HEK293T (cell line): ENCODE measurements at regions not wholly inside any gene's neighbourhood (a gene's known extent, or its start where the extent isn't known, plus 50 kb on each side); places are given as distances from the start of the nearest gene placed in this dataset.

Experiments
- CTCF ChIA-PET: fragments of 350-600 bp; formaldehyde crosslinking; extraction: SDS; loops from one replicate; lab custom pipeline; 2021; ENCODE audit warnings: antibody characterized with exemption, inconsistent platforms; lab: Yijun Ruan, JAX
- POLR2A ChIA-PET: fragments of 350-600 bp; formaldehyde crosslinking; extraction: SDS; loops from one replicate; lab custom pipeline; 2020; ENCODE audit warnings: antibody characterized with exemption, inconsistent platforms; lab: Yijun Ruan, JAX
- DNase-seq: peaks from one replicate; pipeline ENCODE4 v3.0.0; 2012; ENCODE audit warnings: mixed read lengths; ENCODE audit errors: extremely low spot score
- ARNT ChIP-seq: fragments of 450-650 bp; IDR thresholded peaks from 2 replicates; pipeline ENCODE4 v1.6.1; 2017; ENCODE audit warnings: mild to moderate bottlenecking
- BHLHE40 ChIP-seq: fragments of 450-650 bp; IDR thresholded peaks from 2 replicates; pipeline ENCODE4 v1.6.1; 2016; ENCODE audit warnings: mild to moderate bottlenecking, moderate library complexity, borderline replicate concordance
- CTBP1 ChIP-seq: fragments of 450-650 bp; IDR thresholded peaks from 2 replicates; pipeline ENCODE4 v1.6.1; 2016; ENCODE audit warnings: borderline replicate concordance
- ELF4 ChIP-seq: fragments of 450-650 bp; IDR thresholded peaks from 2 replicates; pipeline ENCODE4 v1.6.1; 2017; ENCODE audit warnings: antibody characterized with exemption
- FOXA1 ChIP-seq: fragments of 450-650 bp; IDR thresholded peaks from 2 replicates; pipeline ENCODE4 v1.6.1; 2016; ENCODE audit warnings: mild to moderate bottlenecking
- FOXK2 ChIP-seq: fragments of 450-650 bp; IDR thresholded peaks from 2 replicates; pipeline ENCODE4 v1.6.1; 2016; ENCODE audit warnings: mild to moderate bottlenecking
- FOXM1 ChIP-seq: fragments of 450-650 bp; IDR thresholded peaks from 2 replicates; pipeline ENCODE4 v1.6.1; 2017; ENCODE audit warnings: mild to moderate bottlenecking, borderline replicate concordance
- HDGF ChIP-seq: fragments of 450-650 bp; IDR thresholded peaks from 2 replicates; pipeline ENCODE4 v1.6.1; 2017; ENCODE audit warnings: antibody characterized with exemption, borderline replicate concordance
- L3MBTL2 ChIP-seq: fragments of 450-650 bp; conservative IDR thresholded peaks from 2 replicates; pipeline ENCODE4 v1.6.1; 2016; ENCODE audit warnings: mild to moderate bottlenecking
- LEF1 ChIP-seq: fragments of 450-650 bp; IDR thresholded peaks from 2 replicates; pipeline ENCODE4 v1.6.1; 2017; ENCODE audit warnings: mild to moderate bottlenecking, borderline replicate concordance
- NFRKB ChIP-seq: fragments of 450-650 bp; IDR thresholded peaks from 2 replicates; pipeline ENCODE4 v1.6.1; 2016; ENCODE audit warnings: mild to moderate bottlenecking, moderate library complexity
- PKNOX1 ChIP-seq: fragments of 450-650 bp; IDR thresholded peaks from 2 replicates; pipeline ENCODE4 v1.6.1; 2016
- SP1 ChIP-seq: fragments of 450-650 bp; IDR thresholded peaks from 2 replicates; pipeline ENCODE4 v1.6.1; 2017
- SUZ12 ChIP-seq: fragments of 450-650 bp; IDR thresholded peaks from 2 replicates; pipeline ENCODE4 v1.6.1; 2016; ENCODE audit warnings: mild to moderate bottlenecking
- TARDBP ChIP-seq: fragments of 450-650 bp; IDR thresholded peaks from 2 replicates; pipeline ENCODE4 v1.6.1; 2016
- ZNF384 ChIP-seq: fragments of 450-650 bp; IDR thresholded peaks from 2 replicates; pipeline ENCODE4 v1.6.1; 2016

GRCh38 chr18:57973889-57974288 is 70.1 kb upstream of the NEDD4L start:
- ChIA-PET POLR2A (no interaction called here), CTCF (no interaction called here)
- TF ChIP-seq SUZ12: no peak
- TF ChIP-seq ZNF384: no peak
- TF ChIP-seq SP1: no peak
- no peak for TF ChIP-seq NFRKB
- TF ChIP-seq BHLHE40: no peak
- no peak for TF ChIP-seq FOXK2
- no peak for TF ChIP-seq ARNT
- TF ChIP-seq CTBP1: no peak
- TF ChIP-seq TARDBP: no peak
- no peak for TF ChIP-seq PKNOX1
- TF ChIP-seq L3MBTL2: no peak
- no peak for TF ChIP-seq LEF1
- DNase-seq: no peak

- ChIA-PET CTCF (interaction anchor here (0.6 to 2.1 kb wide), 3 partner anchors 10 to 236 kb away, joined by 3 to 7 read pairs (median 3); no protein-coding TSS in a partner anchor), POLR2A (no interaction called here)
- DNase-seq: peak; percentile 39
- TF ChIP-seq SUZ12 (no peak), L3MBTL2 (no peak), ARNT (no peak), SP1 (no peak), FOXK2 (no peak), HDGF (no peak), NFRKB (no peak), ELF4 (no peak), FOXM1 (no peak), ZNF384 (no peak)
Measured at GRCh38 chr18:57970356-57971095, 73.5 kb upstream of the NEDD4L start.

GRCh38 chr18:57969824-57970223 is 74.2 kb upstream of the NEDD4L start:
- DNase-seq: no peak
- ChIA-PET CTCF (interaction anchor here (0.6 to 2.1 kb wide), 2 partner anchors 11 to 237 kb away, joined by 3 to 7 read pairs; no protein-coding TSS in a partner anchor), POLR2A (no interaction called here)
- TF ChIP-seq FOXA1 (no peak), HDGF (no peak), ZNF384 (no peak), SUZ12 (no peak), NFRKB (no peak), ARNT (no peak)

- TF ChIP-seq FOXK2: no peak
- no peak for TF ChIP-seq L3MBTL2
- TF ChIP-seq CTBP1: no peak
- no peak for TF ChIP-seq SP1
- no peak for TF ChIP-seq FOXA1
- TF ChIP-seq SUZ12: no peak
- TF ChIP-seq HDGF: no peak
- TF ChIP-seq LEF1: no peak
- no peak for TF ChIP-seq PKNOX1
- TF ChIP-seq ELF4: no peak
- TF ChIP-seq FOXM1: no peak
- TF ChIP-seq TARDBP: no peak
- no peak for TF ChIP-seq BHLHE40
- TF ChIP-seq ZNF384: no peak
- ChIA-PET POLR2A (no interaction called here), CTCF (interaction anchor here (0.5 kb wide), 1 partner anchor 815 kb away, joined by 4 read pairs; no protein-coding TSS in a partner anchor)
Measured at GRCh38 chr18:57965246-57965645, 78.8 kb upstream of the NEDD4L start.

GRCh38 chr18:57961876-57962505 is 82.0 kb upstream of the NEDD4L start:
- POLR2A ChIA-PET: no interaction called here
- CTCF ChIA-PET: no interaction called here
- TF ChIP-seq L3MBTL2: no peak
- no peak for TF ChIP-seq ELF4
- TF ChIP-seq SP1: no peak
- TF ChIP-seq CTBP1: no peak
- no peak for TF ChIP-seq PKNOX1
- no peak for TF ChIP-seq TARDBP
- TF ChIP-seq ARNT: no peak
- no peak for TF ChIP-seq BHLHE40
- no peak for TF ChIP-seq FOXK2
- no peak for DNase-seq

More at GRCh38 chr18:57965246-57965645, 78.8 kb upstream of the NEDD4L start:
- DNase-seq: no peak

GRCh38 chr18:57961411-57961810 is 82.6 kb upstream of the NEDD4L start:
- no peak for DNase-seq
- CTCF ChIA-PET: no interaction called here
- TF ChIP-seq HDGF (no peak), PKNOX1 (no peak), LEF1 (no peak), ELF4 (no peak), SP1 (no peak), SUZ12 (no peak), FOXM1 (no peak), FOXA1 (no peak), TARDBP (no peak), L3MBTL2 (no peak), FOXK2 (no peak), NFRKB (no peak), ZNF384 (no peak), CTBP1 (no peak), ARNT (no peak), BHLHE40 (no peak)
- POLR2A ChIA-PET: no interaction called here
